ENCODE measurements at regions not wholly inside any gene's neighbourhood (a gene's known extent, or its start where the extent isn't known, plus 50 kb on each side); places are given as distances from the start of the nearest gene placed in this dataset.

DNA sequence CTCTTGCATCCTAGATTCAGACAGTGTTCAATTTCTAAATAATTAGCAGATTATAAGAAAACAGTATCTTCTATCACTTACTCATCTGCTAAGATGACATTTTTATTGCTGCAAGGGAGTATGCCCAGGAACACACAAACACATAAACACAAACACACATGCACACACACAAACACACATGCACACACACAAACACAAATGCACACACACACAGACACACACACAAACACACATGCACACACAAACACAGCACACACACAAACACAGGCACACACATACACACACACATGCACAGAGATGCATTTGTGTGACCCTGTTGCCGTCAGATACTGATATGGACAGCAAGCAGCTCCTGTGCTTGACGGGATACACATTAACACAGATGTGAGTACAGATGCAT lies 612.9 kb downstream of the IRX1 start:
- TF ChIP-seq, protein P1, sequence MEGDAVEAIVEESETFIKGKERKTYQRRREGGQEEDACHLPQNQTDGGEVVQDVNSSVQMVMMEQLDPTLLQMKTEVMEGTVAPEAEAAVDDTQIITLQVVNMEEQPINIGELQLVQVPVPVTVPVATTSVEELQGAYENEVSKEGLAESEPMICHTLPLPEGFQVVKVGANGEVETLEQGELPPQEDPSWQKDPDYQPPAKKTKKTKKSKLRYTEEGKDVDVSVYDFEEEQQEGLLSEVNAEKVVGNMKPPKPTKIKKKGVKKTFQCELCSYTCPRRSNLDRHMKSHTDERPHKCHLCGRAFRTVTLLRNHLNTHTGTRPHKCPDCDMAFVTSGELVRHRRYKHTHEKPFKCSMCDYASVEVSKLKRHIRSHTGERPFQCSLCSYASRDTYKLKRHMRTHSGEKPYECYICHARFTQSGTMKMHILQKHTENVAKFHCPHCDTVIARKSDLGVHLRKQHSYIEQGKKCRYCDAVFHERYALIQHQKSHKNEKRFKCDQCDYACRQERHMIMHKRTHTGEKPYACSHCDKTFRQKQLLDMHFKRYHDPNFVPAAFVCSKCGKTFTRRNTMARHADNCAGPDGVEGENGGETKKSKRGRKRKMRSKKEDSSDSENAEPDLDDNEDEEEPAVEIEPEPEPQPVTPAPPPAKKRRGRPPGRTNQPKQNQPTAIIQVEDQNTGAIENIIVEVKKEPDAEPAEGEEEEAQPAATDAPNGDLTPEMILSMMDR (IDR thresholded peaks at IDR 0.05; ENCODE audit: extremely low read depth in 1 of 2, insufficient read depth in 1 of 2, low read depth in 1 of 2, low read length in 2 of 2) = no peak
- TF ChIP-seq EZH2 (IDR thresholded peaks at IDR 0.05; ENCODE audit: borderline replicate concordance, low read depth, low read length, severe bottlenecking) (no peak), POLR2A (IDR thresholded peaks at IDR 0.05; ENCODE audit: low read depth, low read length) (no peak), POLR2AphosphoS5 (IDR thresholded peaks at IDR 0.05; ENCODE audit: insufficient read depth, low read depth, low read length) (no peak), GATA2 (IDR thresholded peaks at IDR 0.05; ENCODE audit: insufficient read depth, insufficient read length, low read depth, low read length) (no peak), MYC (IDR thresholded peaks at IDR 0.05; ENCODE audit: low read depth, low read length) (no peak)
- TF ChIP-seq, protein P2, sequence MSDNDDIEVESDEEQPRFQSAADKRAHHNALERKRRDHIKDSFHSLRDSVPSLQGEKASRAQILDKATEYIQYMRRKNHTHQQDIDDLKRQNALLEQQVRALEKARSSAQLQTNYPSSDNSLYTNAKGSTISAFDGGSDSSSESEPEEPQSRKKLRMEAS (IDR thresholded peaks at IDR 0.05; ENCODE audit: insufficient read depth, insufficient read length) = no peak
